ENCODE measurements at regions not wholly inside any gene's neighbourhood (a gene's known extent, or its start where the extent isn't known, plus 50 kb on each side); places are given as distances from the start of the nearest gene placed in this dataset.

- TF ChIP-seq CTCF (IDR thresholded peaks at IDR 0.05) (no peak), POLR2A (IDR thresholded peaks at IDR 0.05) (no peak)
Measured at GRCh38 chr2:5851410-5851809, 159.2 kb downstream of the SOX11 start.

Measured in right lobe of liver (tissue), 4 donors.